Liver (tissue), 7 donors: ENCODE measurements at regions not wholly inside any gene's neighbourhood (a gene's known extent, or its start where the extent isn't known, plus 50 kb on each side); places are given as distances from the start of the nearest gene placed in this dataset.

ENCODE experiments used
- DNase-seq: peaks from one replicate; pipeline ENCODE4 v3.0.0-alpha.2; 2017; ENCODE audit warnings: low spot score
- H3K27ac ChIP-seq, 2 donors: one replicate each; pipeline ENCODE4 v1.7.0; 2013; ENCODE audit warnings: inconsistent platforms in 2 of 2, low read length in 2 of 2, control low read depth in 1 of 2, low read depth in 1 of 2, mild to moderate bottlenecking in 1 of 2
- H3K27me3 ChIP-seq, 4 donors: one replicate each; pipeline versions ENCODE4 v1.6.1 to v1.7.0; 2013; ENCODE audit warnings: low read length in 3 of 4, inconsistent platforms in 1 of 4, mild to moderate bottlenecking in 1 of 4, moderate library complexity in 1 of 4; ENCODE audit not compliant: control insufficient read depth in 4 of 4, insufficient read depth in 4 of 4
- H3K36me3 ChIP-seq, 4 donors: one replicate each; pipeline versions ENCODE4 v1.6.1 to v1.7.0; 2013; ENCODE audit warnings: low read length in 3 of 4, mild to moderate bottlenecking in 3 of 4, low read depth in 1 of 4, moderate library complexity in 1 of 4; ENCODE audit not compliant: control insufficient read depth in 4 of 4, insufficient read depth in 3 of 4
- H3K4me1 ChIP-seq, 4 donors: one replicate each; pipeline versions ENCODE4 v1.6.1 to v1.7.0; 2013; ENCODE audit warnings: low read length in 3 of 4, mild to moderate bottlenecking in 3 of 4, moderate library complexity in 1 of 4; ENCODE audit not compliant: control insufficient read depth in 4 of 4, insufficient read depth in 4 of 4
- H3K4me3 ChIP-seq, 3 donors: one replicate each; pipeline versions ENCODE4 v1.6.1 to v1.7.0; 2013; ENCODE audit warnings: low read length in 3 of 3, control low read depth in 1 of 3, low read depth in 1 of 3, mild to moderate bottlenecking in 1 of 3
- H3K9ac ChIP-seq, 2 donors: one replicate each; pipeline ENCODE4 v1.7.0; 2013; ENCODE audit warnings: low read length in 2 of 2, mild to moderate bottlenecking in 2 of 2, moderate library complexity in 2 of 2, control low read depth in 1 of 2, low read depth in 1 of 2
- H3K9me3 ChIP-seq, 4 donors: one replicate each; pipeline versions ENCODE4 v1.6.1 to v1.7.0; 2013; ENCODE audit warnings: low read length in 3 of 4; ENCODE audit not compliant: control insufficient read depth in 4 of 4
- EGR1 ChIP-seq, 2 donors: IDR thresholded peaks; 2 replicates each; pipeline ENCODE4 v1.6.1; 2016 to 2018; ENCODE audit warnings: antibody characterized with exemption in 2 of 2, low read depth in 2 of 2
- FOXA1 ChIP-seq: IDR thresholded peaks from 2 replicates; pipeline ENCODE4 v1.6.1; 2016; ENCODE audit warnings: antibody characterized with exemption
- FOXA2 ChIP-seq: IDR thresholded peaks from 2 replicates; pipeline ENCODE4 v1.6.1; 2016; ENCODE audit warnings: antibody characterized with exemption
- GABPA ChIP-seq, 2 donors: IDR thresholded peaks in 1 of 2; conservative IDR thresholded peaks in 1 of 2; 2 replicates each; pipeline ENCODE4 v1.6.1; 2016; ENCODE audit warnings: antibody characterized with exemption in 2 of 2, mild to moderate bottlenecking in 1 of 2, moderate library complexity in 1 of 2
- HNF4A ChIP-seq, 2 donors: conservative IDR thresholded peaks; 2 replicates each; pipeline ENCODE4 v1.6.1; 2016; ENCODE audit warnings: antibody characterized with exemption in 2 of 2, mild to moderate bottlenecking in 2 of 2
- HNF4G ChIP-seq: IDR thresholded peaks from 2 replicates; pipeline ENCODE4 v1.6.1; 2016; ENCODE audit warnings: antibody characterized with exemption
- JUND ChIP-seq, 2 donors: IDR thresholded peaks; 2 replicates each; pipeline ENCODE4 v1.6.1; 2016; ENCODE audit warnings: antibody characterized with exemption in 2 of 2
- NR2F2 ChIP-seq: IDR thresholded peaks from 2 replicates; pipeline ENCODE4 v1.6.1; 2016; ENCODE audit warnings: antibody characterized with exemption
- RAD21 ChIP-seq, 2 donors: IDR thresholded peaks; 2 replicates each; pipeline ENCODE4 v1.6.1; 2016; ENCODE audit warnings: antibody characterized with exemption in 2 of 2, mild to moderate bottlenecking in 2 of 2
- RXRA ChIP-seq, 2 donors: IDR thresholded peaks; 2 replicates each; pipeline ENCODE4 v1.6.1; 2017 to 2018; ENCODE audit warnings: antibody characterized with exemption in 2 of 2, mild to moderate bottlenecking in 1 of 2
- SP1 ChIP-seq: IDR thresholded peaks from 2 replicates; pipeline ENCODE4 v1.6.1; 2018; ENCODE audit warnings: antibody characterized with exemption, mild to moderate bottlenecking
- TAF1 ChIP-seq: conservative IDR thresholded peaks from 2 replicates; pipeline ENCODE4 v1.6.1; 2016; ENCODE audit warnings: antibody characterized with exemption, mild to moderate bottlenecking
- YY1 ChIP-seq: IDR thresholded peaks from 2 replicates; pipeline ENCODE4 v1.6.1; 2016; ENCODE audit warnings: antibody characterized with exemption, mild to moderate bottlenecking
- WGBS: extraction: QIAGEN DNeasy Blood & Tissue Kit; methylation state at CpG from one replicate; pipeline ENCODE4 v1.1.7; 2013; 5-methylcytosine and 5-hydroxymethylcytosine counted together
- TF ChIP-seq, protein P1 (sequence below): IDR thresholded peaks from 2 replicates; pipeline ENCODE4 v1.6.1; 2016; ENCODE audit warnings: antibody characterized with exemption, mild to moderate bottlenecking
- TF ChIP-seq, protein P2 (sequence below): IDR thresholded peaks from 2 replicates; pipeline ENCODE4 v1.6.1; 2016; ENCODE audit warnings: antibody characterized with exemption
- TF ChIP-seq, protein P3 (sequence below): IDR thresholded peaks from 2 replicates; pipeline ENCODE4 v1.6.1; 2016; ENCODE audit warnings: antibody characterized with exemption
- donor health status: healthy.
- donor health status: healthy.
- donor health status: healthy.
- donor health status: healthy.

DNA sequence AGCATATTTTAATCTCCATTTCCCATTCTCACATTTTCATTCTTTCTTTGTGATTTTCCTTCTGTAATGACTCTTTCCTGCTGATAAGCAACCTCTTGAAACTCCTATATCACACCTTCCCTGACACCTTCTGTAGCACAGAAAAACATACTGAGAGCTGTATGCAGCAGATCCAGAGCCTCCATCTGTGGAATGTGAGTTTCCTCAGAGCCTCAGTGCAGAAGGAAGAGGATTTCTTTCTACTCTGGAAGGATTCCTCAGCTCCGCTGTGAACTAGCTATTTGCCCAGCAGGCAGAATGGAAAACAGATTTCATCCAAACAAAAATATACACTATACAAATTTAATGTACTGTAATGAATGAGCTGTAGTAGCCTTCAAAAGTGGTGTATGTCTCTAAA is 841.3 kb upstream of the ZWINT start:
- Histone ChIP-seq H3K9ac (no peak overlapping the region), H3K9me3 (no peaks in the 10 kb centered on the region), H3K4me3 (no peak overlapping the region), H3K4me1 (no peaks in the 10 kb centered on the region), H3K27me3 (no peaks in the 10 kb centered on the region), H3K36me3 (no peaks in the 10 kb centered on the region), H3K27ac (no peak overlapping the region)
- TF ChIP-seq, protein P1, sequence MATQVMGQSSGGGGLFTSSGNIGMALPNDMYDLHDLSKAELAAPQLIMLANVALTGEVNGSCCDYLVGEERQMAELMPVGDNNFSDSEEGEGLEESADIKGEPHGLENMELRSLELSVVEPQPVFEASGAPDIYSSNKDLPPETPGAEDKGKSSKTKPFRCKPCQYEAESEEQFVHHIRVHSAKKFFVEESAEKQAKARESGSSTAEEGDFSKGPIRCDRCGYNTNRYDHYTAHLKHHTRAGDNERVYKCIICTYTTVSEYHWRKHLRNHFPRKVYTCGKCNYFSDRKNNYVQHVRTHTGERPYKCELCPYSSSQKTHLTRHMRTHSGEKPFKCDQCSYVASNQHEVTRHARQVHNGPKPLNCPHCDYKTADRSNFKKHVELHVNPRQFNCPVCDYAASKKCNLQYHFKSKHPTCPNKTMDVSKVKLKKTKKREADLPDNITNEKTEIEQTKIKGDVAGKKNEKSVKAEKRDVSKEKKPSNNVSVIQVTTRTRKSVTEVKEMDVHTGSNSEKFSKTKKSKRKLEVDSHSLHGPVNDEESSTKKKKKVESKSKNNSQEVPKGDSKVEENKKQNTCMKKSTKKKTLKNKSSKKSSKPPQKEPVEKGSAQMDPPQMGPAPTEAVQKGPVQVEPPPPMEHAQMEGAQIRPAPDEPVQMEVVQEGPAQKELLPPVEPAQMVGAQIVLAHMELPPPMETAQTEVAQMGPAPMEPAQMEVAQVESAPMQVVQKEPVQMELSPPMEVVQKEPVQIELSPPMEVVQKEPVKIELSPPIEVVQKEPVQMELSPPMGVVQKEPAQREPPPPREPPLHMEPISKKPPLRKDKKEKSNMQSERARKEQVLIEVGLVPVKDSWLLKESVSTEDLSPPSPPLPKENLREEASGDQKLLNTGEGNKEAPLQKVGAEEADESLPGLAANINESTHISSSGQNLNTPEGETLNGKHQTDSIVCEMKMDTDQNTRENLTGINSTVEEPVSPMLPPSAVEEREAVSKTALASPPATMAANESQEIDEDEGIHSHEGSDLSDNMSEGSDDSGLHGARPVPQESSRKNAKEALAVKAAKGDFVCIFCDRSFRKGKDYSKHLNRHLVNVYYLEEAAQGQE, result no peak
- TF ChIP-seq TAF1, result no peak
- no peak for TF ChIP-seq EGR1 (IDR thresholded peaks at IDR 0.05; ENCODE audit: low read depth in 2 of 2)
- TF ChIP-seq, protein P2, sequence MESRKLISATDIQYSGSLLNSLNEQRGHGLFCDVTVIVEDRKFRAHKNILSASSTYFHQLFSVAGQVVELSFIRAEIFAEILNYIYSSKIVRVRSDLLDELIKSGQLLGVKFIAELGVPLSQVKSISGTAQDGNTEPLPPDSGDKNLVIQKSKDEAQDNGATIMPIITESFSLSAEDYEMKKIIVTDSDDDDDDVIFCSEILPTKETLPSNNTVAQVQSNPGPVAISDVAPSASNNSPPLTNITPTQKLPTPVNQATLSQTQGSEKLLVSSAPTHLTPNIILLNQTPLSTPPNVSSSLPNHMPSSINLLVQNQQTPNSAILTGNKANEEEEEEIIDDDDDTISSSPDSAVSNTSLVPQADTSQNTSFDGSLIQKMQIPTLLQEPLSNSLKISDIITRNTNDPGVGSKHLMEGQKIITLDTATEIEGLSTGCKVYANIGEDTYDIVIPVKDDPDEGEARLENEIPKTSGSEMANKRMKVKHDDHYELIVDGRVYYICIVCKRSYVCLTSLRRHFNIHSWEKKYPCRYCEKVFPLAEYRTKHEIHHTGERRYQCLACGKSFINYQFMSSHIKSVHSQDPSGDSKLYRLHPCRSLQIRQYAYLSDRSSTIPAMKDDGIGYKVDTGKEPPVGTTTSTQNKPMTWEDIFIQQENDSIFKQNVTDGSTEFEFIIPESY, result no peak
- no peak for TF ChIP-seq GABPA (IDR thresholded peaks at IDR 0.05 in 1 of 2, conservative IDR thresholded peaks at IDR 0.05 in 1 of 2)
- no peak for TF ChIP-seq HNF4A (conservative IDR thresholded peaks at IDR 0.05)
- no peak for TF ChIP-seq HNF4G
- TF ChIP-seq RXRA (IDR thresholded peaks at IDR 0.05), result no peak
- no peak for TF ChIP-seq YY1
- no peak for TF ChIP-seq FOXA2
- TF ChIP-seq, protein P3, sequence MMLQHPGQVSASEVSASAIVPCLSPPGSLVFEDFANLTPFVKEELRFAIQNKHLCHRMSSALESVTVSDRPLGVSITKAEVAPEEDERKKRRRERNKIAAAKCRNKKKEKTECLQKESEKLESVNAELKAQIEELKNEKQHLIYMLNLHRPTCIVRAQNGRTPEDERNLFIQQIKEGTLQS, result no peak
- 69% methylated on average over 1 of the region's 1 CpG for WGBS
- no peak for DNase-seq

DNA sequence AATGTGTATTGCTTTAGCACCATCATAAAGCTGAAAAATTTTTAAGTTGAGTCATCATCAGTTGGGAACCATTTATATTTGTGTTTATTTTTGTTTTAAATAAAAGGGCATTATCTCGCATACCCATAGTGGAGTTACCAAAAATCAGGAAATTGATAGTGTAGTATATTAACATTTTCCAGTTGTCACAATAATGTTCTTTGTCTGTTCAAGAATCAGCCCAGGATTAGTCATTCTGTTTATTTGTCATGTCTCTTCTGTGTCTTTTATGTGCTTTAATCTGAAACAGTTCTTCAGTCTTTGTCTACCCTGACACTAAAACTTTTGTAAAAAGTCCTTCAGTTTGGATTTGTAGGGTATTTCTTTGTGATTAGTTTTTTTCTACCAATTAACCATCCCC is 827.8 kb upstream of the ZWINT start:
- TF ChIP-seq TAF1, result no peak
- TF ChIP-seq HNF4A (conservative IDR thresholded peaks at IDR 0.05), result no peak
- no peak for TF ChIP-seq NR2F2
- TF ChIP-seq JUND (IDR thresholded peaks at IDR 0.05), result no peak
- no peak for TF ChIP-seq EGR1 (IDR thresholded peaks at IDR 0.05; ENCODE audit: low read depth in 2 of 2)
- WGBS, result 87% methylated on average over 1 of the region's 1 CpG

DNA sequence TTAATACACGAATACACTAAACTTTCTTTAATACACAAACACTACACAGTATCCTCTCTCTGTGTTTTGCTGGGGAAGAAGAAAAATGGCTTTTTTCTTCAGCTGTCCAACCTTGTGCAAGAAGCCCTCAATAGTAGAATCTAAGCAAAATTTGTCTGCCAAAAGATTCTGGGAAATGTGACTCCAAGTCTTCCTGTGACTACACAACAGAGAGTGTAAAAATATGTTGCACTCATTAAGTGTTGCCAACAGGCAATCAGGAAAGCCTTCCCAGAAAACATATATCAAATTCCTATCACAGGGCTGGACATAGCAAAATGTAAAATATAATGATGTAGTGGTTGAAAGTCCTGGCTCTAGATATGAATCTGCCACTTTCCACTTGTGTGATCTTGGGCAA is 825.1 kb upstream of the ZWINT start:
- WGBS, result 82% methylated on average over 1 of the region's 1 CpG
- Histone ChIP-seq H3K9ac (no peak overlapping the region), H3K9me3 (no peaks in the 10 kb centered on the region), H3K27me3 (no peaks in the 10 kb centered on the region), H3K4me3 (no peak overlapping the region), H3K4me1 (no peaks in the 10 kb centered on the region), H3K27ac (no peak overlapping the region), H3K36me3 (no peaks in the 10 kb centered on the region)
- DNase-seq, result no peak
- TF ChIP-seq, protein P2, result no peak
- TF ChIP-seq FOXA2 (no peak), TAF1 (no peak), RAD21 (IDR thresholded peaks at IDR 0.05) (no peak), YY1 (no peak), HNF4A (conservative IDR thresholded peaks at IDR 0.05) (no peak), EGR1 (IDR thresholded peaks at IDR 0.05; ENCODE audit: low read depth in 2 of 2) (no peak), SP1 (no peak), NR2F2 (no peak), FOXA1 (no peak), JUND (IDR thresholded peaks at IDR 0.05) (no peak)
- TF ChIP-seq, protein P1, result no peak

More for the DNA sequence above, 827.8 kb upstream of the ZWINT start:
- Histone ChIP-seq H3K9ac (no peak overlapping the region), H3K27ac (no peak overlapping the region), H3K36me3 (no peaks in the 10 kb centered on the region), H3K4me1 (no peaks in the 10 kb centered on the region), H3K27me3 (no peaks in the 10 kb centered on the region), H3K9me3 (no peaks in the 10 kb centered on the region), H3K4me3 (no peak overlapping the region)
- no peak for DNase-seq
